ENCODE measurements at regions not wholly inside any gene's neighbourhood (a gene's known extent, or its start where the extent isn't known, plus 50 kb on each side); places are given as distances from the start of the nearest gene placed in this dataset.

DNA sequence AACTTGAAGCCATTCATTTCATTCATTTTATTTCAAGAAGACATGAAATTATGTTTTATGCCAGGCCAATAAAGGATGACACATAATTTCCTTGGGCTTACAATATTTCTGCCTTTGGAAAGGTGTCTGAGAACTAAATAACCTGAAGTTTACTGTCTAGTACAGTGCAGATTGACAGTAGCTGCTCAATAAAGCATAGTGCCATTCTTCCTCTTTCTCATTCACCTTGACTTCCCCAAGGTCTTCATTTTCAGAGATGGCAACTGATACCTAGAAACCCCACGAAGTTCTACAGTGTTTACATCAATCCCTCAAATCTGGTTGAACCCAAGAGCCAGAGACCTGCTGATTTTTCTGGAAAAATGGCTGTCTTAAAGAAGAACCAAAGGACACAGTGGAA, 144.3 kb upstream of the SYN3 start:
- H3K4me1 ChIP-seq (ENCODE audit: control insufficient read depth in 5 of 5, insufficient read depth in 5 of 5, low read length in 5 of 5) = no peaks in the 10 kb centered on the region
- TF ChIP-seq, protein P1, sequence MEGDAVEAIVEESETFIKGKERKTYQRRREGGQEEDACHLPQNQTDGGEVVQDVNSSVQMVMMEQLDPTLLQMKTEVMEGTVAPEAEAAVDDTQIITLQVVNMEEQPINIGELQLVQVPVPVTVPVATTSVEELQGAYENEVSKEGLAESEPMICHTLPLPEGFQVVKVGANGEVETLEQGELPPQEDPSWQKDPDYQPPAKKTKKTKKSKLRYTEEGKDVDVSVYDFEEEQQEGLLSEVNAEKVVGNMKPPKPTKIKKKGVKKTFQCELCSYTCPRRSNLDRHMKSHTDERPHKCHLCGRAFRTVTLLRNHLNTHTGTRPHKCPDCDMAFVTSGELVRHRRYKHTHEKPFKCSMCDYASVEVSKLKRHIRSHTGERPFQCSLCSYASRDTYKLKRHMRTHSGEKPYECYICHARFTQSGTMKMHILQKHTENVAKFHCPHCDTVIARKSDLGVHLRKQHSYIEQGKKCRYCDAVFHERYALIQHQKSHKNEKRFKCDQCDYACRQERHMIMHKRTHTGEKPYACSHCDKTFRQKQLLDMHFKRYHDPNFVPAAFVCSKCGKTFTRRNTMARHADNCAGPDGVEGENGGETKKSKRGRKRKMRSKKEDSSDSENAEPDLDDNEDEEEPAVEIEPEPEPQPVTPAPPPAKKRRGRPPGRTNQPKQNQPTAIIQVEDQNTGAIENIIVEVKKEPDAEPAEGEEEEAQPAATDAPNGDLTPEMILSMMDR (IDR thresholded peaks at IDR 0.05; ENCODE audit: control extremely low read depth, extremely low read depth) = no peak
- no peaks in the 10 kb centered on the region for H3K36me3 ChIP-seq (ENCODE audit: control insufficient read depth in 4 of 4, insufficient read depth in 4 of 4, low read length in 4 of 4)
- no peak overlapping the region for H3K4me3 ChIP-seq
- no peaks in the 10 kb centered on the region for H3K9me3 ChIP-seq (ENCODE audit: control insufficient read depth in 4 of 4, insufficient read depth in 3 of 4, low read length in 3 of 4)
- H3K27ac ChIP-seq (ENCODE audit: low read depth in 1 of 2, low read length in 1 of 2) = no peak overlapping the region
- DNase-seq (no peak), ATAC-seq (ENCODE audit: insufficient read depth, low FRiP score) (no peak)
- H3K27me3 ChIP-seq (ENCODE audit: control insufficient read depth in 3 of 3, insufficient read depth in 3 of 3, low read length in 2 of 3) = peaks cover 0 to 13% (median 4%) of the 10 kb centered on the region in 3 donors
- H3K9ac ChIP-seq (ENCODE audit: insufficient read depth in 1 of 2, low read length in 2 of 2) = no peak overlapping the region
- WGBS, 2 donors = 34 to 35% methylated on average over 1 of the region's 1 CpG

DNA sequence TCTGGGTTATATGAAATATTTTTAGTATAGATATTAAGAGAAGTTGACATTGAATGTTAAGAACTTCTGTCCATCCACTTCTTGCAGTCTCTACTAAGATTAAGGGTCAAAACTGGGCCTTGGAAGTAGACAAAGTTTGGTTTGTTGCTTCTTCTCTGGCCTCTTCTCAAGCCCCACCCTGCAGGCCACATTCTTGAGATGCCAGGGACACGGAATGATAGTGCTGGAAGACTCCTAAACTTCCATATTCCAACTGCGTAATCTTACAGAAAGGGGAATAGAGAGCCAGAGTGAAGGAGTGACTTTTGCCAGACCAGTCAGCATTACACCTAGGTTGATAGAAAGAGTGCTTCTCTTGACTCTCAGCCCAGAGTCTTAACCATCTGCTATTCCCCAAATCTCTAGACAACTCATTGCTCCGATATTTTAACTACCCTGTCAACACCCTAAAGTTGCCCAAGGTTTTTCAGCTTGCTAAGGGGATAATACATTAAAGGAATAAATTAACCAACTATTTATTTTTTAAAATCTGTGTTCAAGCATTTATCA, 136.4 kb upstream of the SYN3 start:
- DNase-seq = no peak
- TF ChIP-seq, protein P1 (IDR thresholded peaks at IDR 0.05; ENCODE audit: control extremely low read depth, extremely low read depth) = no peak
- 59 to 63% methylated on average over 3 of the region's 3 CpGs for WGBS, 2 donors
- peaks cover 0 to 2% (median 0%) of the 10 kb centered on the region in 3 donors for H3K27me3 ChIP-seq (ENCODE audit: control insufficient read depth in 3 of 3, insufficient read depth in 3 of 3, low read length in 2 of 3)
- no peaks in the 10 kb centered on the region for H3K9me3 ChIP-seq (ENCODE audit: control insufficient read depth in 4 of 4, insufficient read depth in 3 of 4, low read length in 3 of 4)
- no peak for ATAC-seq (ENCODE audit: insufficient read depth, low FRiP score)
- H3K27ac ChIP-seq (ENCODE audit: low read depth in 1 of 2, low read length in 1 of 2) = no peak overlapping the region
- no peak overlapping the region for H3K9ac ChIP-seq (ENCODE audit: insufficient read depth in 1 of 2, low read length in 2 of 2)
- H3K36me3 ChIP-seq (ENCODE audit: control insufficient read depth in 4 of 4, insufficient read depth in 4 of 4, low read length in 4 of 4) = no peaks in the 10 kb centered on the region
- no peak overlapping the region for H3K4me3 ChIP-seq
- no peaks in the 10 kb centered on the region for H3K4me1 ChIP-seq (ENCODE audit: control insufficient read depth in 5 of 5, insufficient read depth in 5 of 5, low read length in 5 of 5)

DNA sequence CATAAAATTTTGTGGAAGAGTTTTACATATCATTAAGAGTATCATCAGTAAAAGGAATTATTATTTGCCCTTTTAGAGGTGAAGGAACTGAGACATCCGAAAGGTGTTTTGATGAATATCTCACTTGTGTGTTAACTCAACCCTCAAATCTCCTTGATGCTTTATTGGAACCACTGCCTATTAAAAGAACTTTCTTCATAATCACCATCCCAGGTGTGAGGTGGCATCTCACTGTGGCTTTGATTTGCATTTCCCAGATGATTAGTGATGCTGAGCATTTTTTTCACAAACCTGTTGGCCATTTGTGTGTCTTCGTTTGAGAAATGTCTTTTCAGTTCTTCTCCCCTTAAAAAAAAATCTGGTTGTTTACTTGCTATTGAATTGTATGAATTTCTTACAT, 134.0 kb upstream of the SYN3 start:
- no peak overlapping the region for H3K27ac ChIP-seq (ENCODE audit: low read depth in 1 of 2, low read length in 1 of 2)
- no peak overlapping the region for H3K4me3 ChIP-seq
- TF ChIP-seq, protein P1 (IDR thresholded peaks at IDR 0.05; ENCODE audit: control extremely low read depth, extremely low read depth) = no peak
- peaks cover 0 to 2% (median 0%) of the 10 kb centered on the region in 3 donors for H3K27me3 ChIP-seq (ENCODE audit: control insufficient read depth in 3 of 3, insufficient read depth in 3 of 3, low read length in 2 of 3)
- H3K9me3 ChIP-seq (ENCODE audit: control insufficient read depth in 4 of 4, insufficient read depth in 3 of 4, low read length in 3 of 4) = peaks cover 0 to 6% (median 0%) of the 10 kb centered on the region in 4 donors
- DNase-seq (no peak), ATAC-seq (ENCODE audit: insufficient read depth, low FRiP score) (no peak)
- no peak overlapping the region for H3K9ac ChIP-seq (ENCODE audit: insufficient read depth in 1 of 2, low read length in 2 of 2)
- WGBS, 2 donors = 57 to 63% methylated on average over 2 of the region's 2 CpGs
- no peaks in the 10 kb centered on the region for H3K36me3 ChIP-seq (ENCODE audit: control insufficient read depth in 4 of 4, insufficient read depth in 4 of 4, low read length in 4 of 4)
- H3K4me1 ChIP-seq (ENCODE audit: control insufficient read depth in 5 of 5, insufficient read depth in 5 of 5, low read length in 5 of 5) = no peaks in the 10 kb centered on the region

DNA sequence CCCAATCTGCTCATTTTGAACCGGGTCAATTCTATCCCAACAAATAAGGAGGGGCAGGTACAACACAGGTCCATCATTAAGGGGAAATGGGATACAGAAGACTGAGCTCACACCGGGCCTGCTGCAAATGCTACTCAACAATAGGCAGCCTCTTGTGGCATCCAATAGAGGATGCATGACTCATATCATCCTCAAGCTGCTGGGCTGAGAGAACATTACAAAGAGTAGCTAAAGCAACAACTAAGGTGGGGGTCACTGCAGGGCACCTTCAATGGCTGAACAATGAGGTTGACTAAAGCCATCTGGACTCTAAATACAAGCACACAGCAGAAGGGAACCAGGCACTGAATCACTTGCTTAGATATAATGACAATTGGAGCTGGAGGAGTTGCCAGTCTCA, 130.1 kb upstream of the SYN3 start:
- no peak overlapping the region for H3K9ac ChIP-seq (ENCODE audit: insufficient read depth in 1 of 2, low read length in 2 of 2)
- 75 to 82% methylated on average over 2 of the region's 2 CpGs for WGBS, 2 donors
- no peak overlapping the region for H3K4me3 ChIP-seq
- no peaks in the 10 kb centered on the region for H3K36me3 ChIP-seq (ENCODE audit: control insufficient read depth in 4 of 4, insufficient read depth in 4 of 4, low read length in 4 of 4)
- H3K4me1 ChIP-seq (ENCODE audit: control insufficient read depth in 5 of 5, insufficient read depth in 5 of 5, low read length in 5 of 5) = no peaks in the 10 kb centered on the region
- H3K27me3 ChIP-seq (ENCODE audit: control insufficient read depth in 3 of 3, insufficient read depth in 3 of 3, low read length in 2 of 3) = peaks cover 0 to 2% (median 0%) of the 10 kb centered on the region in 3 donors
- H3K27ac ChIP-seq (ENCODE audit: low read depth in 1 of 2, low read length in 1 of 2) = no peak overlapping the region
- DNase-seq = no peak
- ATAC-seq (ENCODE audit: insufficient read depth, low FRiP score) = no peak
- peaks cover 0 to 6% (median 0%) of the 10 kb centered on the region in 4 donors for H3K9me3 ChIP-seq (ENCODE audit: control insufficient read depth in 4 of 4, insufficient read depth in 3 of 4, low read length in 3 of 4)
- TF ChIP-seq, protein P1 (IDR thresholded peaks at IDR 0.05; ENCODE audit: control extremely low read depth, extremely low read depth) = no peak
